BE2C (cell line): ENCODE measurements at regions not wholly inside any gene's neighbourhood (a gene's known extent, or its start where the extent isn't known, plus 50 kb on each side); places are given as distances from the start of the nearest gene placed in this dataset.

Source experiments
- DNase-seq: peaks from one replicate; pipeline ENCODE4 v3.0.0-alpha.2; 2020
- H3K27me3 ChIP-seq: fragments of 250-450 bp; sonication (Bioruptor Pico); 2 replicates; pipeline ENCODE4 v1.5.1; 2020; ENCODE audit warnings: mild to moderate bottlenecking
- H3K36me3 ChIP-seq: fragments of 250-450 bp; sonication (Bioruptor Pico); 2 replicates; pipeline ENCODE4 v1.5.1; 2020; ENCODE audit warnings: mild to moderate bottlenecking
- H3K4me1 ChIP-seq: fragments of 250-450 bp; sonication (Bioruptor Pico); 2 replicates; pipeline ENCODE4 v1.5.1; 2020
- H3K4me3 ChIP-seq: 2 replicates; pipeline ENCODE4 v1.5.1; 2011; ENCODE audit warnings: low read depth, low read length
- H3K9me3 ChIP-seq: fragments of 250-450 bp; sonication (Bioruptor Pico); 2 replicates; pipeline ENCODE4 v1.5.1; 2020
- CTCF ChIP-seq: IDR thresholded peaks from 2 replicates; pipeline ENCODE4 v1.5.1; 2012; ENCODE audit warnings: mild to moderate bottlenecking, low read depth, low read length

- DNase-seq = no peak
- no peaks in the 10 kb centered on the region for H3K4me1 ChIP-seq
- no peaks in the 10 kb centered on the region for H3K9me3 ChIP-seq
- no peak overlapping the region for H3K4me3 ChIP-seq
- TF ChIP-seq CTCF = no peak
- H3K27me3 ChIP-seq = no peaks in the 10 kb centered on the region
- no peaks in the 10 kb centered on the region for H3K36me3 ChIP-seq
These were observed 263.1 kb upstream of the KIAA1217 start for GRCh38 chr10:23945845-23946244.

GRCh38 chr10:23951841-23952240 lies 257.1 kb upstream of the KIAA1217 start:
- Histone ChIP-seq H3K4me1 (no peaks in the 10 kb centered on the region), H3K36me3 (no peaks in the 10 kb centered on the region), H3K9me3 (no peaks in the 10 kb centered on the region), H3K27me3 (no peaks in the 10 kb centered on the region), H3K4me3 (no peak overlapping the region)
- no peak for DNase-seq
- TF ChIP-seq CTCF = no peak

GRCh38 chr10:23955456-23956225 lies 253.3 kb upstream of the KIAA1217 start:
- H3K27me3 ChIP-seq = no peaks in the 10 kb centered on the region
- no peak for DNase-seq
- no peak for TF ChIP-seq CTCF
- H3K9me3 ChIP-seq = no peaks in the 10 kb centered on the region
- no peak overlapping the region for H3K4me3 ChIP-seq
- no peaks in the 10 kb centered on the region for H3K4me1 ChIP-seq
- H3K36me3 ChIP-seq = no peaks in the 10 kb centered on the region

GRCh38 chr10:23965123-23965522 lies 243.8 kb upstream of the KIAA1217 start:
- DNase-seq = no peak
- Histone ChIP-seq H3K27me3 (no peaks in the 10 kb centered on the region), H3K4me1 (no peaks in the 10 kb centered on the region), H3K9me3 (no peaks in the 10 kb centered on the region), H3K36me3 (no peaks in the 10 kb centered on the region), H3K4me3 (no peak overlapping the region)
- TF ChIP-seq CTCF = no peak

GRCh38 chr10:23965880-23966279 lies 243.1 kb upstream of the KIAA1217 start:
- TF ChIP-seq CTCF = no peak
- Histone ChIP-seq H3K9me3 (no peaks in the 10 kb centered on the region), H3K4me3 (no peak overlapping the region), H3K36me3 (no peaks in the 10 kb centered on the region), H3K4me1 (no peaks in the 10 kb centered on the region), H3K27me3 (no peaks in the 10 kb centered on the region)
- no peak for DNase-seq

- no peaks in the 10 kb centered on the region for H3K27me3 ChIP-seq
- no peaks in the 10 kb centered on the region for H3K4me1 ChIP-seq
- H3K4me3 ChIP-seq = no peak overlapping the region
- no peaks in the 10 kb centered on the region for H3K36me3 ChIP-seq
- no peaks in the 10 kb centered on the region for H3K9me3 ChIP-seq
- no peak for TF ChIP-seq CTCF
- DNase-seq = no peak
These were observed 242.4 kb upstream of the KIAA1217 start for GRCh38 chr10:23966504-23967051.
